Thoracic aorta (tissue), 2 donors: ENCODE measurements at regions not wholly inside any gene's neighbourhood (a gene's known extent, or its start where the extent isn't known, plus 50 kb on each side); places are given as distances from the start of the nearest gene placed in this dataset.

Experiments
- ATAC-seq: fragments of 150-250 bp; one replicate; pipeline ENCODE4 v1.8.0; 2017; ENCODE audit warnings: low read depth; ENCODE audit not compliant: insufficient number of reproducible peaks, low FRiP score
- DNase-seq: peaks from one replicate; pipeline ENCODE4 v3.0.0-alpha.2; 2020; ENCODE audit warnings: low spot score
- H3K27ac ChIP-seq, 2 donors: fragments of 200-600 bp; sonication (generic); 1 replicate in 1 of 2; 2 replicates in 1 of 2; pipeline ENCODE4 v1.5.1; 2016; ENCODE audit warnings: mild to moderate bottlenecking in 2 of 2, moderate library complexity in 2 of 2
- H3K27me3 ChIP-seq: fragments of 200-600 bp; sonication (generic); replicated peaks from 2 replicates; pipeline ENCODE4 v1.6.0; 2016; ENCODE audit warnings: mild to moderate bottlenecking; ENCODE audit not compliant: insufficient read depth
- H3K36me3 ChIP-seq: fragments of 200-600 bp; sonication (generic); one replicate; pipeline ENCODE4 v1.5.1; 2016
- H3K4me1 ChIP-seq, 2 donors: fragments of 200-600 bp; sonication (generic); 1 replicate in 1 of 2; 2 replicates in 1 of 2; pipeline versions ENCODE4 v1.5.1 to v1.6.0; 2016; ENCODE audit warnings: low read depth in 2 of 2, mild to moderate bottlenecking in 1 of 2; ENCODE audit not compliant: control insufficient read depth in 1 of 2
- H3K4me3 ChIP-seq: fragments of 200-600 bp; sonication (generic); 2 replicates; pipeline ENCODE4 v1.5.1; 2016; ENCODE audit warnings: mild to moderate bottlenecking
- H3K9me3 ChIP-seq: fragments of 200-600 bp; sonication (generic); 2 replicates; pipeline ENCODE4 v1.5.1; 2016
- CTCF ChIP-seq: fragments of 200-600 bp; sonication (generic); IDR thresholded peaks from one replicate; pipeline ENCODE4 v1.5.1; 2019; ENCODE audit warnings: antibody characterized with exemption

GRCh38 chr6:147105786-147106185 lies 98.4 kb upstream of the STXBP5 start:
- no peaks in the 10 kb centered on the region for H3K36me3 ChIP-seq
- no peak overlapping the region for H3K27ac ChIP-seq
- no peak for TF ChIP-seq CTCF
- no peak overlapping the region for H3K4me3 ChIP-seq
- H3K9me3 ChIP-seq, result no peaks in the 10 kb centered on the region
- no peaks in the 10 kb centered on the region for H3K4me1 ChIP-seq
- no peaks in the 10 kb centered on the region for H3K27me3 ChIP-seq
- DNase-seq (no peak), ATAC-seq (no peak)

GRCh38 chr6:147106759-147107401 lies 97.3 kb upstream of the STXBP5 start:
- Histone ChIP-seq H3K27ac (no peak overlapping the region), H3K27me3 (no peaks in the 10 kb centered on the region), H3K4me1 (no peaks in the 10 kb centered on the region), H3K4me3 (no peak overlapping the region), H3K9me3 (no peaks in the 10 kb centered on the region), H3K36me3 (no peaks in the 10 kb centered on the region)
- TF ChIP-seq CTCF, result no peak
- ATAC-seq (no peak), DNase-seq (no peak)

GRCh38 chr6:147108259-147108910 lies 95.8 kb upstream of the STXBP5 start:
- no peak for ATAC-seq
- Histone ChIP-seq H3K27ac (no peak overlapping the region), H3K4me3 (no peak overlapping the region), H3K36me3 (no peaks in the 10 kb centered on the region), H3K9me3 (no peaks in the 10 kb centered on the region), H3K4me1 (peaks cover 0 to 4% of the 10 kb centered on the region in 2 donors), H3K27me3 (no peaks in the 10 kb centered on the region)
- no peak for TF ChIP-seq CTCF
- no peak for DNase-seq

DNA sequence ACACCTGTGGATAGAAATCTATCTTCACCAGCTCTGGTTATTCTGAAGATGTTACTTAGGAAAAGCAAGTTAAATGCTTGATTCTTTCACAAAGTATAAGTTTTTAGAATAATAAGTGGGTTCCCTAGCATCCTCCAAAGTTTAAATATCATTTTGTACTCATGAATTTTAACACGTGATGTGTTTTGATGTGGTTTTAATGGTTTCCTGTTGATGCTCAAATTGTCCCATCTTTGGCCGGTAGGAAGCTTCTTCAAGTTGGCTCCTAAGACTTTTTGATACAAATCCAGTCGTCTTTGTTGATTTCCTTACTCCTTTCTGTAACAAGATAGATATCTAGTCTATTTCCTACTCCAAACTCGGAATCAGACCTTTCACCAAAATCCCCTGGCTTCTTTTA lies 94.5 kb upstream of the STXBP5 start:
- H3K36me3 ChIP-seq, result no peaks in the 10 kb centered on the region
- ATAC-seq, result no peak
- no peaks in the 10 kb centered on the region for H3K9me3 ChIP-seq
- H3K4me3 ChIP-seq, result no peak overlapping the region
- DNase-seq, result no peak
- H3K27ac ChIP-seq, result no peak overlapping the region
- no peak for TF ChIP-seq CTCF
- no peaks in the 10 kb centered on the region for H3K27me3 ChIP-seq
- peaks cover 0 to 4% of the 10 kb centered on the region in 2 donors for H3K4me1 ChIP-seq

- Histone ChIP-seq H3K9me3 (no peaks in the 10 kb centered on the region), H3K27ac (no peak overlapping the region), H3K27me3 (no peaks in the 10 kb centered on the region), H3K4me3 (no peak overlapping the region), H3K4me1 (peaks cover 0 to 4% of the 10 kb centered on the region in 2 donors), H3K36me3 (no peaks in the 10 kb centered on the region)
- TF ChIP-seq CTCF, result no peak
- no peak for DNase-seq
- no peak for ATAC-seq
Measured at GRCh38 chr6:147116056-147116455, 88.2 kb upstream of the STXBP5 start.
